ENCODE measurements at regions not wholly inside any gene's neighbourhood (a gene's known extent, or its start where the extent isn't known, plus 50 kb on each side); places are given as distances from the start of the nearest gene placed in this dataset.
"Not testable (repeated sequence)": the region's sequence is repeated elsewhere in the genome, so short reads cannot be mapped to it uniquely, and the experiment has no call there.

GRCh38 chr1:105626276-105626987 is 1430.0 kb upstream of the PRMT6 start:
- DNase-seq (ENCODE audit: low spot score) = no peak

DNA sequence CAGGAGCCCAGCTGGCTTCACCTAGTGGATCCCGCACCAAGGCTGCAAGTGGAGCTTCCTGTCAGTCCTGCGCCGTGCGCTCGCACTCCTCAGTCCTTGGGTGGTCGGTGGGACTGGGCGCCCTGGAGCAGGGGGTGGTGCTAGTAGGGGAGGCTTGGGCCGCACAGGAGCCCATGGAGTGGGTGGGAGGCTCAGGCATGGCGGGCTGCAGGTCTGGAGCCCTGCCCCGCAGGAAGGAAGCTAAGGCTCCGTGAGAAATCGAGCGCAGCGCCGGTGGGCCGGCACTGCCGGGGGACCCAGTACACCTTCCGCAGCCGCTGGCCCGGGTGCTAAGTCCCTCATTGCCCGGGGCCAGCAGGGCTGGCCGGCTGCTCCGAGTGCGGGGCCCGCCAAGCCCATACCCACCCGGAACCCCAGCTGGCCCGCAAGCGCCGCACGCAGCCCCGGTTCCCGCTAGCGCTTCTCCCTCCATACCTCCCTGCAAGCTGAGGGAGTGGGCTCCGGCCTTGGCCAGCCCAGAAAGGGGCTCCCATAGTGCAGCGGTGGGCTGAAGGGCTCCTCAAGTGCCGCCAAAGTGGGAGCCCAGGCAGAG is 1425.2 kb upstream of the PRMT6 start:
- not testable (repeated sequence) for DNase-seq (ENCODE audit: low spot score)

GRCh38 chr1:105632342-105633196 is 1423.9 kb upstream of the PRMT6 start:
- no peak for DNase-seq (ENCODE audit: low spot score)

GRCh38 chr1:105636052-105636451 is 1420.4 kb upstream of the PRMT6 start:
- no peak for DNase-seq (ENCODE audit: low spot score)

- DNase-seq (ENCODE audit: low spot score) = no peak
These were observed 1415.1 kb upstream of the PRMT6 start for GRCh38 chr1:105641407-105641806.

- DNase-seq (ENCODE audit: low spot score) = no peak
These were observed 1404.4 kb upstream of the PRMT6 start for GRCh38 chr1:105652109-105652508.

DNA sequence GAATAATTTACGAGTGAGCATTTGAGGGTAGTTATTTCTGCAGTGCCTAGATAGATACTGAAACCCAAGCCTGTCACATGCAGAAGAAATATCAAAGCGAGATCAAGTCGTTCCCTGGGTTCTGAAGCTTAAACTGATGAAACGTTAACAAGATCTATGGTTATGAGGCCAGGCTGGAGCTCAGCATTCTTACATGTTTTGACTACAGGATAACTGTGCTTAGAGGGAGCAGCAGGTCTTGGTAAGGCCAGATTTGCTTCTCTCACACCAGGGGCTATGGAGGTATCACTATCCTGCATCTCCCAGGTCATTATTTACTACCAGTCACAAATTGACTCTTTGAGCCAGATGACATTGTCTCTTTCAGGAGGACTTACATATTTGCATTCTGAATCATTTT is 1401.4 kb upstream of the PRMT6 start:
- DNase-seq (ENCODE audit: low spot score) = no peak

DNA sequence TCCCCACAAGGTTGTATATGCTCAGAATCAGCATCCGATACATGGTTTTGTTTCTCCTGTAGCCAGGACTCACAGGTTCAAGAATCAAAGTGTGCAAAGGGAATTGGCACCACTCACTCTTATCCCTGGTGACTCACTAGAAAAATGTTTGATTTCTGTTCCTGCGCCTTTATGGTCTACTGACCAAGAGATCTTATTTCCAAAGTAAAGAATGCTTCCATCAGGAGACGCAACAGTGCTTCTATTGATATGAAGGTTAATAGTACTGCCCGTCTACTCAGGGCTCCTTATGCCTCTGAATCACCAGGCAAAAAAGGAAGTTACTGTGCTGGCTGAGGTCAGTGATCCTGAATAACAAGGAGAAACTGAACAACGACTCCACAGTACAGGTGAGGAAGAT is 1392.0 kb upstream of the PRMT6 start:
- DNase-seq (ENCODE audit: low spot score) = no peak

- no peak for DNase-seq (ENCODE audit: low spot score)
These were observed 1378.1 kb upstream of the PRMT6 start for GRCh38 chr1:105678334-105678733.

GRCh38 chr1:105684714-105685113 is 1371.8 kb upstream of the PRMT6 start:
- DNase-seq (ENCODE audit: low spot score) = no peak

DNA sequence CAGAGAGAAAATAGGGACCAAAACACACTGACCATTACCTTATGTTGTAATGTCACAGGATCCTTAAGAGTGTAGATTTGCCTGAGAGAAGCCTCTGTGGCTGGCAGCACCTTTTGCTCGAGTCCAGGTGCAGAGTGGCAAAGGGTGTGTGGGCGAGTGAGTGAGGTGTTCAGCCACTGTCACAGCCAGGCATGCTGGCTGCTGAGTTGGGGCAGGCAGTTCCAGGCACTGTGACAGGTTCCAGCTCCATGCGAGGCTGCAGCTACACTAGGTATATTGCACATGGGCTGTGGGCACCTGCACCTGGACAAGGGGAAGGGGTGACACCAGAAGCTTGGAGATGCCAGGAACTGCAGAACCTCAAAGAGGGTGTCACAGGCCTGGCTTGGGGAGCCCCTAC is 1370.4 kb upstream of the PRMT6 start:
- no peak for DNase-seq (ENCODE audit: low spot score)

- no peak for DNase-seq (ENCODE audit: low spot score)
These were observed 1369.4 kb upstream of the PRMT6 start for GRCh38 chr1:105686874-105687690.

DNA sequence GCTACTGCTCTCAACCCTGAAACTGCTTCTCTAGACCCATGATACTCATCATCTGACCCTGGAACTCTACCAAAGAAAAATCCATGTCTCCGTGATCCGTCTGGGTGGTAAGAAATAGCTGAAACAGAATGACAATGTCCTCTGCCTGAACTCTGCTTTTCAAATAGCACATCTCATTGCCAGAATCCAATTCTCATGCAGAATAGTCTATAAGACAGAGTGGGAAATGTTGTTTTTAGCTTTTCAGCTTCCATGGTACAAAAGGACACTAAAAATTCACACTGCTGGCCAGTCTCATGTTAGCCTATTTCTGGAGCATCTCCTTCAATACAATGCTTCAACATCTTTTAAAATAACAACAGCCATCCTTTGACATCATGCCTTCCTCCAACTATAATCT is 1355.8 kb upstream of the PRMT6 start:
- no peak for DNase-seq (ENCODE audit: low spot score)

DNA sequence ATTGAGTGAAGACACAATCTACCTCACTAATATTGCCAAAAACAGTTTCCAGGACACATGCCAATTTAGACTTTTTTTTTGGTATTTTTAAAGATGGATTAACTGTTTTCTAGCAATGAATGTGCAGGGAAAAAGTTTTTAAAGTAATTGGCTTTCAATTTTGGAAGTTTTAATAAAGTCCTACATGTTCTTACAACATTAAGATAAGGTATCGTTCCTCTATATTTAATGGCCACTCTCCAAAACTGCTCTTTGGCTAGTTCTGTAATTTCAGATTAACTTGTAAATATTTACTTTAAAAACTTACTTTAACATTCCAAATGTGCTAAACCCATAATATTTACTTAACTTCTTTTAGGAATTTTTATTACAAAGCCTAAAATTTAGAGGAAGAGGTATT is 1332.2 kb upstream of the PRMT6 start:
- DNase-seq (ENCODE audit: low spot score) = no peak

- DNase-seq (ENCODE audit: low spot score) = no peak
These were observed 1325.8 kb upstream of the PRMT6 start for GRCh38 chr1:105730701-105731100.

GRCh38 chr1:105736349-105736748 is 1320.1 kb upstream of the PRMT6 start:
- DNase-seq (ENCODE audit: low spot score) = no peak

GRCh38 chr1:105779727-105780126 is 1276.7 kb upstream of the PRMT6 start:
- no peak for DNase-seq (ENCODE audit: low spot score)

GRCh38 chr1:105785021-105785420 is 1271.5 kb upstream of the PRMT6 start:
- no peak for DNase-seq (ENCODE audit: low spot score)

GRCh38 chr1:105793536-105794146 is 1262.8 kb upstream of the PRMT6 start:
- peak; percentile 0 for DNase-seq (ENCODE audit: low spot score)

GRCh38 chr1:105795741-105796140 is 1260.7 kb upstream of the PRMT6 start:
- no peak for DNase-seq (ENCODE audit: low spot score)

DNA sequence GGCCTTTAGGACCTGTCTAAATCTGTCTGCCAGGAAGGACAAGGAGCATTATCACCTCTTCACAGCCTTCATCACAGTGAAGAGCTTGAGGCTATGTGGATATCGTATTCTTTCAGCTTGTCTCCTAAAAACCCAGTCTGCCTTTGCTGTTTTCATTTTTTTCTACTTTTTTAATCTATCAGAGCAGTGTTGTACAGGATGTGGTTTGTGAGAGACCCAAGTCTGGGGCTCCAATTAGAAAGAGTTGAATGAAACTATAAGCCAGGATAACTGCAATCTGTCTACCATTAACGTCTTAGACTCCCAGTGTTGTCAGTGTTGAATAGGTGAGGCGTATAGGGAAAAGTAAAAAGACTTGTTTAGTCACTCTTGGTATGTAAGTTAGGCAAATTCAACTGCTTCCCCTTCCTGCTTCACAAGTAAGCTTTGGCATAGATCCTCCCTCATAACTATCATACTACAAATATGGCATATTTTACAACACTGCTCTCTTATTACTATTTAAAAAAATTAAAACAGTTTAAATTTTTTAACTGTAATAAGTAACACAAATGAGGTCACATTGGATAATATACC is 1225.8 kb upstream of the PRMT6 start:
- DNase-seq (ENCODE audit: low spot score) = no peak
